8988T (cell line): ENCODE measurements at regions not wholly inside any gene's neighbourhood (a gene's known extent, or its start where the extent isn't known, plus 50 kb on each side); places are given as distances from the start of the nearest gene placed in this dataset.

Experiments used
- DNase-seq: peaks from one replicate; pipeline ENCODE4 v3.0.0; 2011

- no peak for DNase-seq
These were observed 685.9 kb downstream of the MATN1 start for GRCh38 chr1:30037251-30038118.

GRCh38 chr1:30036666-30037065, 686.7 kb downstream of the MATN1 start:
- no peak for DNase-seq

DNA sequence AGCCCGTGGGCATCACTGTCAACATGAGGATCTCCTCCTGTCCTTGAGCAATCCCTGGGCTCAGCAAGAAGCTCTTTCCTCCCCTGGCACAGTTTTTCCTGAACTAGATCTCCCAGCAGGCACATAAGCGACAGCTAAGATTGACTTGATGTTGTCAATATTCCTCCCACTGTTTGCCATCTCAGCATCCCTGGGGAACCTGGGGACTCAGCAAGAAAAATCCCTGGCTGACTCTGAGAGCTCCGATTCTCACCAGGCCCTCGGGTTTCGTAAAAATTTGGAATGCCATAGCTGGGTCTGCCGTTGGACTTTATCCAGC, 687.2 kb downstream of the MATN1 start:
- no peak for DNase-seq

DNA sequence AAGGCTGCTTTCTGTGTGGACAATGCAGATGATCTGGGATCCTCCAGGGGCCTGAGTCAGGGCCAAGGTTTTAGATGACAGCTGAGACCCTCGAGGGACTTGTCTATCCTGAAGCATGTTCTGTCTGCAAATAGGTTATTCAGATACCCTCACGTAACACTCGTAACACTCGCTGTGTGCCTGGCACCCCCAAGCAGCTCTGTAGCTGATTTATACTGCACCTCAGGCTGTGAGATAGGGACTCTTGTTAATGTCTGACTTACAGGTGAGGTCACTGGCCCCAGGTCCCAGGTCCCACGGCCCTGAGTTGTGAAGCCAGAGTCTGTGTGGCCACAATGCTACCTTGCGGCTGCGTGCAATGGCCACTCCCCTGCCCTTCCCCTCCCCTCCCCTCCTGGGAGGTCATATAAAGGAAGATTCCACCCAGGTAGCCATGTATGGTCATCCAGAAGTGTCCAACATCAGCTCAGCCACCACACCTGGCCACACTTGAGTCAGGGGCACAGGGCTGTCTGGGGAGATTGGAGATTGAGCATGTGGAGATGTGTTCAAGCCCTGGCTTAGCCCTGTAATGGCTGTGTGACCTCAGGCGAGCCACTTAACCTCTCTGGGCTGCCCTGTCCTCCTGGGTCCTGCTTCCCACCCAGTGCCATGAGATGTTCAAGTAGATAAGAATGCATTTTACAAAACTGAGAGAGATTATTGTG, 687.7 kb downstream of the MATN1 start:
- DNase-seq: no peak

DNA sequence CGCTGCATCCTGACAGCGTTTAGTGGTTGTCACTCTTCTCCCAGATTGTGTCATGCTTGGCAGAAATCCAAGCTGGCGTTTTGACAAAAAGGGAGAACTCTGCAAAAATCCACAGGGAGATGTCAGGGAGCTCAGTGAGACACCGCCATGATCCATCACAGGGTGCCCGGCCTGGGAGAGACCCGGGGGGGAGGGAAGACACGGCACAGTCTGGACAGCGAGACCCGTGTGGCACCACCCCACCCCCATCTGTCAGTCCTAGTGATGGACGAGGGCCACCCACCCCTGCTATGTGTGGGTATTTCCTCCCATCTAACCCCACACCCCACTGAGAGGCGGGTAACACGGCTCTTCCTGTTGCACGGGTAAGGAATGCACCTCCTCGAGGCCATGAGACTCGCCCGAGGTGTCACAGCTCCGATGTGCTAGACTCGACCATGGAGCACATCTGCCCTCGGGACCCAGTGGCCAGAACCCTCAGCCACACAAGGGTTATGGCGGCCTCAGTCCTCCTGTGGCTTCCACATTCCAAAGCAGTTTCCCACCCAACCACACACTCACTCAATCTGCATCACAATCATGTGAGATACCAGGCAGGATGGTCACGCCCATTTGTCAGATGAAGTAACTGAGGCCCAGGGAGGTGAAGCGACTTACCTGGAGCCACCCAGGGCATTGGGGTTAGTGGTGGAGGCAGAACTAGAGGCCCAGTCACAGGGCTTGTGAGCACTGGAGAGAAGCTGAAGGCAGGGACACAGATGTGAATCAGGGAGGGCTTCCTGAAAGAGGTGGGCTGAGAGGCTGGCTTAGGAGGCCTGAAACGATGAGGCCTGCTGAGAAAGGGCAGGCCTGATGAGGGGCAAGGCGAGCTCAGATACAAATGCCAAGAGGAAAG, 688.5 kb downstream of the MATN1 start:
- DNase-seq: no peak

DNA sequence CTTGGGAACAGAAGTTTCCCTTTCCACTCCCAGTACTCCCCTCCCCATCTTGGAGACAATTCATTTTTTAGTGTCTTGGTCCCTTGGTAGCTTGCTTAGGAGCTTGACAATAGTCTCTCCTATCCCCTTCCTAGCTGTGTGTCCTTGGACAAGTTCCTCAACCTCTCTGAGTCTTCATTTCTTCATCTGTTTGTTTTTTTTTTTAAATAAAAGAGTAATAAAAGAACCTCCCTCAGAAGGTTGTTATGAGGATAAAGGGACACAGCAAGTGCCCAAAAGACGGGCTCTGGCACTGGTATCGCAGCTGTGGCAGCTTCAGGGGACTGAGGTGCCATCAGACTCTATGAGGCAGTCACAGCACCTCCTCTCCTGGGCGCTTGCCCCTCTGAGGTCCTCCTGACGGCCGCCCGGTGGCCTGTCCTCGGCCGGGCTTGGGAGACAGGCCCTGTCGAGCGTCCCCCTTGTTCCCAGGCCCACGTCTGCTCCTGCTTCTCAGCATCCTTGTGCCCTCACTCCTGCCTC, 689.2 kb downstream of the MATN1 start:
- DNase-seq: no peak

GRCh38 chr1:30033256-30034104, 689.9 kb downstream of the MATN1 start:
- no peak for DNase-seq

DNA sequence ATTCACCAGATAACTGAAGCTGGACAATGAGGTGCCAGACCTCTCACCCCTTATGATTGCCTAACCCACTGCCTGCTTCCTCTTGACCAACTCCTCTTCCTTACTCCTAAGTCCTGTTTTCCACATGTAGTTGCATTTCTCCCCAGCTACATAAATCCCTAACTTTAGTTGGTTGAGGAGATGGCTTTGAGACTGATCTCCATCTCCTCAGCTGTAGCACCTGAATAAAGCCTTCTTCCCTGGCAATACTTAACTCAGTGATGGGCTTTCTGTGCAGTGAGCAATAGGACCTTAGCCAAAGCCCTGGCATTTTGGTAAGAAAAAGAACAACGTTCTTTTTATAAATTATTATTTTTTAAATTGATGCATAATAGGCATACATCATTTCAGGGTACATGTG, 691.1 kb downstream of the MATN1 start:
- no peak for DNase-seq

DNA sequence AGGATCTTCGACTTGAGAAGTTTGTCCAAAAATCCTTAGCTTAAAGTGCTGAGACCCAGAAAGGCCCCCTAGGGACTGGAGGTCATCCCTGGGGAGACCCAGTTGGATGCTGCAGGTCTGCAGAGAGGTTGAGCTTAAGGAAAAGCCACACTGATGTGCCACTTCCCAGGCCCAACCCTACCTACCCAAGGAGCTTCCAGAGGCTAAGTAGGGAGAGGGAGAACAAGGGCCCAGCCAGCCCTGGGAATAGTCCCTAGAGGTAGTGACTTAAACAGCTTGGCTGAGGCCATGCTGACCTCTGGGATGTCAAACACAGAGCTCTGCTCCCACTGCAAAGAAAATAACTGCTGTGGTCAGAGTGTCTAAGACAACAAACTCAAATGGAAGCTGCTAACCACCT, 693.7 kb downstream of the MATN1 start:
- DNase-seq: no peak

DNA sequence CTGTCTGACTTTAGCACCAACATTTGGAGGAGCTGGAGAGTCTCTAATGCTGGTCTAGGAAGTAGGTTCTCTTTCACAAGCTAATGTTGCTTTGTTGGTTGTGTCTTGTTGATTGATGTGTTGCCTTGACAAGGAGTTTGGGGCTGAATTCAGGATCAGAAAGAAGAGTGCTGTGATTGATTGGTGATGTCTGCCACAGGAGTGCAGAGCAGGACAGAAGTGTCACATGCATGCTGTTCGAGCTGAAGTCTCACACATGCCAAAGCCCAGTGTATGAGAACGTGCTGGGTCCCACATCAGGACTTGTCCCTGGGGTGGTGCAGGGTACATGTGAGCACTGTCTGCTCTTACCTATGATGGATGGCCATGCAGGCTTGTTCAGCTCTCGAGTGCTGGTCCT, 694.4 kb downstream of the MATN1 start:
- DNase-seq: no peak

DNA sequence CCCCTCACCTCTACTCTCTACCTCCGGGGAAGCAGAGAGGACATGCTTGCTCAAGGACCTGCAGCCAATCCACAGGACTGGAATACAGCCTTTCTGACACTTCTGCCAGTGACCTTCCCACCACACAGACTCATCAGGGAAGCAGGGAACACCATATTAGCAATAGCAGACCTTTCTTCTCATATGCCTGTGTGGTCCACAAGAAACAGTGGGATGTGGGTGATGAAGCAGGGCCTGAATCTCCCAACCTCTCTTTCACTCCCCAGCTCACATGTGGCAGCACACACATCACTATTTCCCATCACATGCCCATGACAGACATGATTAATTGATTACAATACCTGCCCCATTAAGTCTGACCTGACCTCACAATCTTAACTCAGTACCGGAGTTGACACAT, 695.1 kb downstream of the MATN1 start:
- no peak for DNase-seq

DNA sequence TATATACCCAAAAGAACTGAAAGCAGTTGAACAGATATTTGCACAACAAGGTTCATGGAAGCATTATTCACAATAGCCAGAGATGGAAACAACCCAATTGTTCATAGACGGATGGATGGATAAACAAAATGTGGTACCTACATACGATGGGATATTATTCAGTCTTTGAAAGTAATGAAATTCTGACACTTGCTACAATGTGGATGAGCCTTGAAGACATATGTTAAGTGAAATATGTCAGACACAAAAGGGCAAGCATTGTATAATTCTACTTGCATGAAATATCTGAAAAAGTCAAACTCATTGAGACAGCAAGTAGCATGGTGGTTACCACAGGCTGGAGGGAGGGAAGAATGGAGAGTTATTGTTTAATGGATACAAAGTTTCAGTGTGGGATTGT, 696.1 kb downstream of the MATN1 start:
- DNase-seq: no peak

GRCh38 chr1:30024411-30025195, 698.8 kb downstream of the MATN1 start:
- no peak for DNase-seq

GRCh38 chr1:30023339-30024022, 699.9 kb downstream of the MATN1 start:
- no peak for DNase-seq

DNA sequence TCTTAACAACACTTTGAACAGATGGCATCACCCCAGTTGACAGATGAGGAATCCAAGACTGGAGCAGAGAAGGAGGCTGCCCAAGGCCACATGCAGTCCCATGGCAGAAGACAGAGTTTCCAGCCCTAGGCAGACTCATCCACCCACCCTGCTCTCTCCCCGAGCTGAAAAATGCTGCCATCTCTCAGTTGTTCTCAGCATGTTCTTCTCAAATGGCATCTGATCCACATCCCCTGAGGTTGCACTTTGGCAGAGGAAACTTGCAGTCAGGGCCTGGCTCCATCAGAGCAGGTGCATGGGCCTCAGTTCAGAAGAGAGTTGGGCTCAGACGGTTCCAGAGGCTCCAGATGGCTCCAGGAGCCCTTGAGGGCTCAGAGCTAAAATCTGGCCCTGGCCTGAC, 709.4 kb downstream of the MATN1 start:
- no peak for DNase-seq

GRCh38 chr1:30012455-30013440, 710.6 kb downstream of the MATN1 start:
- DNase-seq: no peak

DNA sequence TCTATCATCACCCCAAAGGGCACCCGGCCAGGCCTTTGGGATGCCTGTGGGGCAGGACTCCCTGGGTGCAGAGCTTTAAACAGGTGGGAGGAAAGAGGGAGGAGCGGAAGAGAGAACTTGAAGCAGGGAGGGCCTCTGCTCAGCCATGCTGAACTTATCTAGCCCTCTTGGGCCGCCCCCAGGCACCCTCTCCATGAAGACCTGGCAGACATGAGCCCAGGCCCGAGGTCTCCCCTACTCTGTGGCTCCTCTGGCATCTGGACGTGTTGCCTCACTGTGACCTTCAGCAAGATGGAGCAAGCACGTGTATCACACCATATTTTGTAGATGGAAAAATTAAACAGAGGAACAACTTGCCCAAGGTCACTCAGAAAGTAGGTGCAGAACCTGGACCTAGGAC, 711.4 kb downstream of the MATN1 start:
- DNase-seq: no peak

- DNase-seq: no peak
These were observed 712.8 kb downstream of the MATN1 start for GRCh38 chr1:30010506-30011106.

DNA sequence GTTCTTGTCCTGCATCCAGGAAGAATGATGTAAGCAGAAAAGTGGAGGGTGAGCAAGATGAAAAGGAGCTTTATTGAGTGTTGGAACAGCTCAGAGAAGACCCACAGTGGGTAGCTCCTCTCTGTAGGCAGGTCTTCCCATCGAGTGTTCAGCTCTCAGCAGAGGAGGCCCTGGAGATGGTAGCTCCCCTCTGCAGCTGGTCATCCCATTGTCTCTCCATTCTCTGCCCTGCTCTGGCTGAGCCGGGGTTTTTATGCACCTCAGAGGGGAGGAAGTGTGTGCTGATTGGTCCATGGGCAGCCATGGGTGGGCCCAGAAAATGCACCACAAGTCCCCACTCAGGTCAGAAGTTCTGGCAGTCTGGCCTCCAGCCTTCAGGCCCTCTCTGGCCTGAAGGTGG, 713.7 kb downstream of the MATN1 start:
- DNase-seq: no peak
